H1 (cell line): ENCODE measurements at regions not wholly inside any gene's neighbourhood (a gene's known extent, or its start where the extent isn't known, plus 50 kb on each side); places are given as distances from the start of the nearest gene placed in this dataset.
A peak's percentile ranks its signal among the peaks of the same experiment; 100 is the strongest.

Experiments used
- ASH2L ChIP-seq: fragments of 200-600, 300-600 bp; sonication (generic); IDR thresholded peaks from one replicate; pipeline ENCODE4 v1.7.1; 2017; ENCODE audit warnings: low read length
- CREB1 ChIP-seq: IDR thresholded peaks from 2 replicates; pipeline ENCODE4 v1.6.1; 2012; ENCODE audit warnings: inconsistent platforms
- GABPA ChIP-seq: IDR thresholded peaks from 2 replicates; pipeline ENCODE4 v1.6.1; 2011; ENCODE audit warnings: mild to moderate bottlenecking, low read length, moderate library complexity, borderline replicate concordance; ENCODE audit not compliant: insufficient read depth
- JUND ChIP-seq: IDR thresholded peaks from 2 replicates; pipeline ENCODE4 v1.6.1; 2011; ENCODE audit warnings: mild to moderate bottlenecking, improper control_type of control experiment, low read length
- NRF1 ChIP-seq: IDR thresholded peaks from 2 replicates; pipeline ENCODE4 v1.6.1; 2011; ENCODE audit warnings: mild to moderate bottlenecking, low read depth, low read length, improper control_type of control experiment
- POLR2AphosphoS5 ChIP-seq: IDR thresholded peaks from 2 replicates; pipeline ENCODE4 v1.6.1; 2011; ENCODE audit warnings: low read depth, low read length
- POU5F1 ChIP-seq: IDR thresholded peaks from 2 replicates; pipeline ENCODE4 v1.6.1; 2011; ENCODE audit warnings: low read depth, mild to moderate bottlenecking, low read length, moderate library complexity
- RAD21 ChIP-seq, 2 experiments: IDR thresholded peaks in 1 of 2; conservative IDR thresholded peaks in 1 of 2; 2 replicates each; pipeline ENCODE4 v1.6.1; 2011; ENCODE audit warnings: low read depth in 2 of 2, low read length in 2 of 2, improper control_type of control experiment in 1 of 2, inconsistent platforms in 1 of 2, mild to moderate bottlenecking in 1 of 2, moderate library complexity in 1 of 2
- RXRA ChIP-seq: IDR thresholded peaks from 2 replicates; pipeline ENCODE4 v1.6.1; 2011; ENCODE audit warnings: low read depth, mild to moderate bottlenecking, low read length, moderate library complexity; ENCODE audit not compliant: insufficient read depth
- SAP30 ChIP-seq: fragments of 300-600 bp; sonication (generic); IDR thresholded peaks from 2 replicates; pipeline ENCODE4 v1.7.1; 2012; ENCODE audit warnings: low read length, moderate library complexity, mild to moderate bottlenecking, inconsistent platforms; ENCODE audit not compliant: insufficient read depth, insufficient replicate concordance
- SUZ12 ChIP-seq: fragments of 200-600 bp; sonication (generic); IDR thresholded peaks from 2 replicates; pipeline ENCODE4 v1.6.1; 2012; ENCODE audit warnings: mild to moderate bottlenecking, inconsistent platforms, low read length, moderate library complexity, mixed read lengths
- TCF12 ChIP-seq: IDR thresholded peaks from 2 replicates; pipeline ENCODE4 v1.6.1; 2011; ENCODE audit warnings: low read depth, mild to moderate bottlenecking, low read length
- TF ChIP-seq, protein P1 (sequence below): IDR thresholded peaks from 2 replicates; pipeline ENCODE4 v1.6.1; 2012; ENCODE audit warnings: inconsistent platforms

DNA sequence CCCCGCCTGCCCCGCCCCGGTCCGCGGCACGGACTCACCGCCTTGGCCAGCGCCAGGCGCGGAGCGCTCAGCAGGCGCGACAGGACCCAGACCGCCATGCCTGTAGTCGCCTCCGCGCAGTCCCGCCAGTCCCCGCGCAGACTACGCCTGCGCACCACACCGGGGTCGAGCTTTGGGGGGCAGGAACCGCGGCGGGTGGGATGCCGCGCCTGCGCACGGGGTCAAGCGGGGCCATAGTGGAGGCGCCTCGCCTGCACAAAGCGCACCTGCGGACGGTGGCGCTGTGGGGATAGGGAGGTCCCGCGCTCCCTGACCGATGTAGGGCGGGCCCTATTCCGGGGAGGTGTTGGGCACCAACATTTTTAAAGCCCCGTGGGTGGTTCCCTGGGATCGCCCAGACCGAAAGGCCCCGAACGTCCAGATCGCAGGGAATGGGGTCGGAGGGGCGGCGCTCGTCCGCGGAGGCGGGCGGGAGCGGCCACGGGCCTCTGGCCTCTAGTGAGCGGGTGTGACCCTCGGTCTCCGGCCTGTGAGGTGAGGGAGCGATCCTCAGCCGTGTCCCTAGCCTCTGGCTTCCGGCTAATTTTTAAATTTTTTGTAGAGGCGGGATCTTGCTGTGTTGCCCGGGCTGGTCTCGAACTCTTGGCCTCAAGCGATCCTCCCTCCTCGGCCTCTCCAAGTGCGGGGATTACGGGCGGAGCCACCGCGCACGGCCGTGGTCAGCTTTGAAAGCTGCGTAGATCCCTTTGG, 70.8 kb upstream of the LPCAT1 start (continued):
- TF ChIP-seq TCF12 (0 out of 2 replicates have a peak, but pooled peaks have one; percentile 50), RXRA (0 out of 2 replicates have a peak, but pooled peaks have one; percentile 33), ASH2L (peak; percentile 41), CREB1 (peak; percentile 27; the same call in 1 of the 2 replicates), NRF1 (peak; percentile 86), RAD21 (IDR thresholded peaks at IDR 0.05 in 1 of 2, conservative IDR thresholded peaks at IDR 0.05 in 1 of 2; ENCODE audit: low read depth in 2 of 2, low read length in 2 of 2) (peak; percentile 5 to 43; a peak in 2 of 4 replicates), SUZ12 (no peak), JUND (no peak), POLR2AphosphoS5 (peak; percentile 68), GABPA (no peak), POU5F1 (no peak), SAP30 (no peak)
- TF ChIP-seq, protein P1, sequence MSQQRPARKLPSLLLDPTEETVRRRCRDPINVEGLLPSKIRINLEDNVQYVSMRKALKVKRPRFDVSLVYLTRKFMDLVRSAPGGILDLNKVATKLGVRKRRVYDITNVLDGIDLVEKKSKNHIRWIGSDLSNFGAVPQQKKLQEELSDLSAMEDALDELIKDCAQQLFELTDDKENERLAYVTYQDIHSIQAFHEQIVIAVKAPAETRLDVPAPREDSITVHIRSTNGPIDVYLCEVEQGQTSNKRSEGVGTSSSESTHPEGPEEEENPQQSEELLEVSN: peak; percentile 84
